ENCODE measurements at regions not wholly inside any gene's neighbourhood (a gene's known extent, or its start where the extent isn't known, plus 50 kb on each side); places are given as distances from the start of the nearest gene placed in this dataset.

- TF ChIP-seq CTCF (IDR thresholded peaks at IDR 0.05) (no peak), POLR2A (IDR thresholded peaks at IDR 0.05) (no peak), EP300 (IDR thresholded peaks at IDR 0.05) (no peak)
These were observed 512.2 kb upstream of the NR5A2 start for GRCh38 chr1:199515261-199515660.

Measured in upper lobe of left lung (tissue), 4 donors.